GM12878 (cell line): ENCODE measurements at regions not wholly inside any gene's neighbourhood (a gene's known extent, or its start where the extent isn't known, plus 50 kb on each side); places are given as distances from the start of the nearest gene placed in this dataset.

Experiments
- POLR2A ChIP-seq: IDR thresholded peaks from 2 replicates; pipeline ENCODE4 v1.6.1; 2011; ENCODE audit warnings: low read depth, mild to moderate bottlenecking, low read length
- TF ChIP-seq, protein P1 (sequence below), 3 experiments: IDR thresholded peaks in 2 of 3; conservative IDR thresholded peaks in 1 of 3; 2 replicates each; pipeline ENCODE4 v1.5.1; 2011; ENCODE audit warnings: low read depth in 3 of 3, low read length in 3 of 3, mild to moderate bottlenecking in 3 of 3, control low read depth in 2 of 3, moderate library complexity in 2 of 3, inconsistent platforms in 1 of 3, mixed read lengths in 1 of 3; ENCODE audit not compliant: control insufficient read depth in 2 of 3, insufficient read depth in 1 of 3; ENCODE audit errors: extremely low read depth in 1 of 3

DNA sequence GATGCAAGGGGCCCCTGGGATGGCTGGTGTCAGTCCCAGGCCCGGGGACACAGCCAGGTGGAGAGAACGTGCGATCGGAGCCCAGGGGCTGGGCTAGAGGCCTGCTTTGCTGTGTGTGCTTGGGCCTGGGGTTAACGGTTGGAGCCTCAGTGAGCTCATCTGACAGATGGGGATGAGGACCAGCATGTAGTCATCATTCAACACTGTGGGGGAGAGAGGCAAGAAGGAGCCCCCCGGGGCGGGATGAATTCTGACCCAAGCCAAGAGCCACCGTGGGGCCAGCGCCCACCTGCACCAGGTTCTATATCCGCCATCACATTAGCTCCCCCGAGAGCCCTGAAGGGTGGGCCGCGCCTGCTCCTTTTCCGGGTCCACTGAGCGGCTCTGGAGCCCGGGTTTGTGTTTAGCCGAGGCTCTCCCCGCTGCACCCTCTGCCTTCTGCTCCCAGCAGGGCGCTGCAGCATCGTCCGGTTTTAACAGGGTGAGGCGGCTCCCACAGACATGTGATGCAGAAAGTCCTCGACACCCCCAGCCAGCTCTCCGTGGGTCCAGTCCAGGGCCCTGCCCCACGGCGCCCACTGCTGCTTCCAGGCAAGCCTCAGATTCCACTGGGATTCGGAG is 365.7 kb downstream of the SEC14L1 start:
- TF ChIP-seq POLR2A: no peak
- TF ChIP-seq, protein P1, sequence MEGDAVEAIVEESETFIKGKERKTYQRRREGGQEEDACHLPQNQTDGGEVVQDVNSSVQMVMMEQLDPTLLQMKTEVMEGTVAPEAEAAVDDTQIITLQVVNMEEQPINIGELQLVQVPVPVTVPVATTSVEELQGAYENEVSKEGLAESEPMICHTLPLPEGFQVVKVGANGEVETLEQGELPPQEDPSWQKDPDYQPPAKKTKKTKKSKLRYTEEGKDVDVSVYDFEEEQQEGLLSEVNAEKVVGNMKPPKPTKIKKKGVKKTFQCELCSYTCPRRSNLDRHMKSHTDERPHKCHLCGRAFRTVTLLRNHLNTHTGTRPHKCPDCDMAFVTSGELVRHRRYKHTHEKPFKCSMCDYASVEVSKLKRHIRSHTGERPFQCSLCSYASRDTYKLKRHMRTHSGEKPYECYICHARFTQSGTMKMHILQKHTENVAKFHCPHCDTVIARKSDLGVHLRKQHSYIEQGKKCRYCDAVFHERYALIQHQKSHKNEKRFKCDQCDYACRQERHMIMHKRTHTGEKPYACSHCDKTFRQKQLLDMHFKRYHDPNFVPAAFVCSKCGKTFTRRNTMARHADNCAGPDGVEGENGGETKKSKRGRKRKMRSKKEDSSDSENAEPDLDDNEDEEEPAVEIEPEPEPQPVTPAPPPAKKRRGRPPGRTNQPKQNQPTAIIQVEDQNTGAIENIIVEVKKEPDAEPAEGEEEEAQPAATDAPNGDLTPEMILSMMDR (IDR thresholded peaks at IDR 0.05 in 2 of 3, conservative IDR thresholded peaks at IDR 0.05 in 1 of 3; ENCODE audit: control insufficient read depth in 2 of 3, extremely low read depth in 1 of 3, insufficient read depth in 1 of 3, low read depth in 3 of 3, low read length in 3 of 3): no peak
